Hepatocyte (in vitro differentiated cells): ENCODE measurements at regions not wholly inside any gene's neighbourhood (a gene's known extent, or its start where the extent isn't known, plus 50 kb on each side); places are given as distances from the start of the nearest gene placed in this dataset.

Experiments
- CTCF ChIP-seq: fragments of 200-600 bp; sonication (generic); IDR thresholded peaks from 2 replicates; pipeline ENCODE4 v1.5.1; 2016; ENCODE audit warnings: antibody characterized with exemption, mild to moderate bottlenecking; ENCODE audit not compliant: poor library complexity
- EZH2 ChIP-seq: fragments of 200-600 bp; sonication (generic); IDR thresholded peaks from 2 replicates; pipeline ENCODE4 v1.6.1; 2016; ENCODE audit warnings: antibody characterized with exemption, mild to moderate bottlenecking, borderline replicate concordance
- EZH2phosphoT487 ChIP-seq: fragments of 200-600 bp; sonication (generic); IDR thresholded peaks from one replicate; pipeline ENCODE4 v1.6.1; 2018; ENCODE audit warnings: antibody characterized with exemption, mild to moderate bottlenecking, low read depth, moderate library complexity; ENCODE audit not compliant: unreplicated experiment, severe bottlenecking

- TF ChIP-seq EZH2 (no peak), CTCF (no peak), EZH2phosphoT487 (no peak)
Observed at GRCh38 chr5:116666901-116667300, 92.3 kb upstream of the SEMA6A start.
